WTC11 (cell line): ENCODE measurements at regions not wholly inside any gene's neighbourhood (a gene's known extent, or its start where the extent isn't known, plus 50 kb on each side); places are given as distances from the start of the nearest gene placed in this dataset.

Source experiments
- ATAC-seq: fragments of 200-7000 bp; cut with Tn5 transposase; 2 replicates; pipeline ENCODE4 v1.10.0; 2021; ENCODE audit warnings: mild to moderate bottlenecking, moderate library complexity
- CTCF ChIA-PET: fragments of 300-600 bp; sonication (Branson Sonifier 250); formaldehyde crosslinking; loops from one replicate; lab custom pipeline; 2021; ENCODE audit warnings: antibody characterized with exemption; lab: Charles Lee
- POLR2A ChIA-PET: fragments of 350-600 bp; sonication (Branson Sonifier 250); formaldehyde crosslinking; loops from one replicate; lab custom pipeline; 2021; ENCODE audit warnings: antibody characterized with exemption; lab: Charles Lee
- DNase-seq: peaks from one replicate; pipeline ENCODE4 v3.0.0; 2021; ENCODE audit warnings: low spot score
- H3K27ac Mint-ChIP-seq: 2 replicates; pipeline ENCODE4 v1.8.0; 2021; ENCODE audit warnings: mixed read lengths
- H3K27me3 Mint-ChIP-seq: 2 replicates; pipeline ENCODE4 v1.8.0; 2021; ENCODE audit warnings: low read depth, mild to moderate bottlenecking, moderate library complexity, mixed read lengths
- H3K36me3 Mint-ChIP-seq: 2 replicates; pipeline ENCODE4 v1.8.0; 2021; ENCODE audit warnings: mixed read lengths
- H3K4me1 Mint-ChIP-seq: 2 replicates; pipeline ENCODE4 v1.8.0; 2022; ENCODE audit warnings: mixed read lengths
- H3K4me3 Mint-ChIP-seq: 2 replicates; pipeline ENCODE4 v1.8.0; 2021; ENCODE audit warnings: mild to moderate bottlenecking, moderate library complexity, mixed read lengths
- H3K9me3 Mint-ChIP-seq: 2 replicates; pipeline ENCODE4 v1.8.0; 2021; ENCODE audit warnings: mixed read lengths
- CDX4 ChIP-seq: fragments of 250-450 bp; sonication (Bioruptor Pico); IDR thresholded peaks from 2 replicates; pipeline ENCODE4 v1.9.0; 2021; ENCODE audit warnings: moderate library complexity, mild to moderate bottlenecking, inconsistent platforms, borderline replicate concordance
- ELF4 ChIP-seq: sonication (generic); formaldehyde crosslinking; IDR thresholded peaks from 2 replicates; pipeline ENCODE4 v1.8.1; 2022; ENCODE audit warnings: low read depth, mild to moderate bottlenecking, moderate library complexity, missing genetic modification reagents
- HMGA2 ChIP-seq: fragments of 250-450 bp; sonication (Bioruptor Pico); IDR thresholded peaks from 2 replicates; pipeline ENCODE4 v1.4.0; 2021; ENCODE audit warnings: mild to moderate bottlenecking, moderate library complexity
- JUN ChIP-seq: sonication (generic); formaldehyde crosslinking; IDR thresholded peaks from 2 replicates; pipeline ENCODE4 v1.8.0; 2023; ENCODE audit warnings: mild to moderate bottlenecking, missing genetic modification reagents
- PRRX2 ChIP-seq: fragments of 250-450 bp; sonication (Bioruptor Pico); IDR thresholded peaks from 2 replicates; pipeline ENCODE4 v1.8.0; 2021; ENCODE audit warnings: mild to moderate bottlenecking
- RELA ChIP-seq: sonication (generic); formaldehyde crosslinking; IDR thresholded peaks from 2 replicates; pipeline ENCODE4 v1.8.1; 2022; ENCODE audit warnings: missing genetic modification reagents, mild to moderate bottlenecking, borderline replicate concordance
- STAT6 ChIP-seq: sonication (generic); formaldehyde crosslinking; conservative IDR thresholded peaks from 2 replicates; pipeline ENCODE4 v1.8.1; 2023; ENCODE audit warnings: mild to moderate bottlenecking, low read depth, missing genetic modification reagents, moderate library complexity
- TEAD1 ChIP-seq: sonication (generic); formaldehyde crosslinking; IDR thresholded peaks from 2 replicates; pipeline ENCODE4 v1.8.0; 2022; ENCODE audit warnings: mild to moderate bottlenecking, missing genetic modification reagents
- TEAD4 ChIP-seq: sonication (generic); formaldehyde crosslinking; IDR thresholded peaks from 2 replicates; pipeline ENCODE4 v1.8.0; 2022; ENCODE audit warnings: mild to moderate bottlenecking, missing genetic modification reagents
- ZNF219 ChIP-seq: sonication (generic); formaldehyde crosslinking; IDR thresholded peaks from 2 replicates; pipeline ENCODE4 v1.8.0; 2023; ENCODE audit warnings: missing genetic modification reagents, mild to moderate bottlenecking, borderline replicate concordance
- ZNF317 ChIP-seq: sonication (generic); formaldehyde crosslinking; IDR thresholded peaks from 2 replicates; pipeline ENCODE4 v1.8.1; 2023; ENCODE audit warnings: low read depth, mild to moderate bottlenecking, moderate library complexity, missing genetic modification reagents, borderline replicate concordance
- TF ChIP-seq, protein P1 (sequence below): sonication (generic); formaldehyde crosslinking; IDR thresholded peaks from 2 replicates; pipeline ENCODE4 v1.8.0; 2023; ENCODE audit warnings: missing genetic modification reagents, mild to moderate bottlenecking, borderline replicate concordance
- TF ChIP-seq, protein P2 (sequence below): sonication (generic); formaldehyde crosslinking; IDR thresholded peaks from 2 replicates; pipeline ENCODE4 v1.8.0; 2022; ENCODE audit warnings: mild to moderate bottlenecking, missing genetic modification reagents
- TF ChIP-seq, protein P3 (sequence below): sonication (generic); formaldehyde crosslinking; IDR thresholded peaks from 2 replicates; pipeline ENCODE4 v1.8.1; 2023; ENCODE audit warnings: mild to moderate bottlenecking, missing genetic modification reagents

DNA sequence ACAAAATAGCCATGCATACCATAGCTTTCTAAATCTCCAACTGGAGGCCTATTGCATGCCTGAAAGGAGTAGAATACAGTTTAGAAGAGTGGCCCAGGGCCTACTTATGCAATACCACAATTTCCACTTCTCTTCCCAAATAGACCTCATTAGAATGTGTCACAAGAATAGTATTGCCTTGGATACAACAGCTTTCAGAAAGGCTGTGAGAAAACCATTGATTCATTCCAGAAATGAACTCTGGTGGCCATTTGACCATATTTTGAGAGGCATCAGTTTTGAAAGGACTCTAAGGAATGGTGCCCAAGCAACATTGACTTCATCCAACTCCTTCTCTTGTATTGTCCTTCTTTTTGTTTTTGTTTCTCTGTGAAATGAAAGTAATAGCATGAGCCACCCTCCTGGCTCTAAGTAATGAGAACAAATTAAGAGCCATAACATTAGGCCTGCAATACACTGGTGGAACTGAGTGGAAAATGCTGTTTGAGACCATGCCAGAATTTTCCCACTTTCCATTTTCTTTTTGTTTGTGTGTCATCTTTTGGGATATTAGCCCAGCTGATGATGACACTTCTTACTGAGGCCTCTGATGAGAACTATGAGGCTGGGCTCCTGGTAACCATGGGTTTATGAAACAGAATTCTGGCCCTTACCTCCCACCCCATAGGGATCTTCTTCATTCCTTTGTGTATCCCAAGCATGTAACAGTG is 90.2 kb downstream of the TMEM174 start (continued):
- TF ChIP-seq CDX4, result no peak
- no peak for TF ChIP-seq TEAD4
- TF ChIP-seq, protein P1, sequence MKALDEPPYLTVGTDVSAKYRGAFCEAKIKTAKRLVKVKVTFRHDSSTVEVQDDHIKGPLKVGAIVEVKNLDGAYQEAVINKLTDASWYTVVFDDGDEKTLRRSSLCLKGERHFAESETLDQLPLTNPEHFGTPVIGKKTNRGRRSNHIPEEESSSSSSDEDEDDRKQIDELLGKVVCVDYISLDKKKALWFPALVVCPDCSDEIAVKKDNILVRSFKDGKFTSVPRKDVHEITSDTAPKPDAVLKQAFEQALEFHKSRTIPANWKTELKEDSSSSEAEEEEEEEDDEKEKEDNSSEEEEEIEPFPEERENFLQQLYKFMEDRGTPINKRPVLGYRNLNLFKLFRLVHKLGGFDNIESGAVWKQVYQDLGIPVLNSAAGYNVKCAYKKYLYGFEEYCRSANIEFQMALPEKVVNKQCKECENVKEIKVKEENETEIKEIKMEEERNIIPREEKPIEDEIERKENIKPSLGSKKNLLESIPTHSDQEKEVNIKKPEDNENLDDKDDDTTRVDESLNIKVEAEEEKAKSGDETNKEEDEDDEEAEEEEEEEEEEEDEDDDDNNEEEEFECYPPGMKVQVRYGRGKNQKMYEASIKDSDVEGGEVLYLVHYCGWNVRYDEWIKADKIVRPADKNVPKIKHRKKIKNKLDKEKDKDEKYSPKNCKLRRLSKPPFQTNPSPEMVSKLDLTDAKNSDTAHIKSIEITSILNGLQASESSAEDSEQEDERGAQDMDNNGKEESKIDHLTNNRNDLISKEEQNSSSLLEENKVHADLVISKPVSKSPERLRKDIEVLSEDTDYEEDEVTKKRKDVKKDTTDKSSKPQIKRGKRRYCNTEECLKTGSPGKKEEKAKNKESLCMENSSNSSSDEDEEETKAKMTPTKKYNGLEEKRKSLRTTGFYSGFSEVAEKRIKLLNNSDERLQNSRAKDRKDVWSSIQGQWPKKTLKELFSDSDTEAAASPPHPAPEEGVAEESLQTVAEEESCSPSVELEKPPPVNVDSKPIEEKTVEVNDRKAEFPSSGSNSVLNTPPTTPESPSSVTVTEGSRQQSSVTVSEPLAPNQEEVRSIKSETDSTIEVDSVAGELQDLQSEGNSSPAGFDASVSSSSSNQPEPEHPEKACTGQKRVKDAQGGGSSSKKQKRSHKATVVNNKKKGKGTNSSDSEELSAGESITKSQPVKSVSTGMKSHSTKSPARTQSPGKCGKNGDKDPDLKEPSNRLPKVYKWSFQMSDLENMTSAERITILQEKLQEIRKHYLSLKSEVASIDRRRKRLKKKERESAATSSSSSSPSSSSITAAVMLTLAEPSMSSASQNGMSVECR (CRISPR knock-in tag), result no peak

- TF ChIP-seq TEAD4, result no peak
- TF ChIP-seq ZNF219 (CRISPR knock-in tag), result no peak
- H3K27ac Mint-ChIP-seq, result no peak overlapping the region
- peaks cover 4% of the 10 kb centered on the region for H3K27me3 Mint-ChIP-seq
- DNase-seq (no peak), ATAC-seq (no peak)
- peaks cover 11% of the 10 kb centered on the region for H3K4me1 Mint-ChIP-seq
- ChIA-PET POLR2A (no interaction called here), CTCF (interaction anchor here (0.6 to 1.3 kb wide), 2 partner anchors 40 to 1696 kb away, joined by 3 to 4 read pairs; no protein-coding TSS in a partner anchor)
- no peaks in the 10 kb centered on the region for H3K36me3 Mint-ChIP-seq
- peaks cover 10% of the 10 kb centered on the region for H3K9me3 Mint-ChIP-seq
- H3K4me3 Mint-ChIP-seq, result no peak overlapping the region
These were observed 83.9 kb downstream of the TMEM174 start for GRCh38 chr5:73256862-73257261.

DNA sequence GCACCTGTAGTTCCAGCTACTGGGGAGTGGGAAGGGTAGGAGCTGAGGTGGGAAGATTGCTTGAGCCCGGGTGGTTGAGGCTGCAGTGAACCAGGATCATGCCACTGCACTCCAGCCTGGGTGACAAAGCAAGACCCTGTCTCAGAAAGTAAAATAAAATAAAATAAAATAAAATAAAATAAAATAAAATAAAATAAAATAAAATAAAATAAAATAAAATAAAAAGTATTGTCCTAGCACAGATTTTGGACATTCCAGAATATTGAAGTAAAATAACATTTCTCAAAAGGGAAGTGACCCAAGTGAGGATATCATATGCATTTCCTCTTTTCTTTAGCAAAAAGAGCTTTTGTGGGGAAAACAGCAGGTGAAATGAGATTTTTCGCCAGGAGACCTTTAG is 83.5 kb downstream of the TMEM174 start:
- ChIA-PET CTCF (interaction anchor here (0.6 to 1.3 kb wide), 2 partner anchors 40 to 1696 kb away, joined by 3 to 4 read pairs; no protein-coding TSS in a partner anchor), POLR2A (no interaction called here)
- ATAC-seq, result no peak
- TF ChIP-seq ELF4 (CRISPR knock-in tag), result no peak
- no peak for TF ChIP-seq ZNF317
- peak; percentile 94 for TF ChIP-seq HMGA2 (CRISPR knock-in tag)
- TF ChIP-seq, protein P2, sequence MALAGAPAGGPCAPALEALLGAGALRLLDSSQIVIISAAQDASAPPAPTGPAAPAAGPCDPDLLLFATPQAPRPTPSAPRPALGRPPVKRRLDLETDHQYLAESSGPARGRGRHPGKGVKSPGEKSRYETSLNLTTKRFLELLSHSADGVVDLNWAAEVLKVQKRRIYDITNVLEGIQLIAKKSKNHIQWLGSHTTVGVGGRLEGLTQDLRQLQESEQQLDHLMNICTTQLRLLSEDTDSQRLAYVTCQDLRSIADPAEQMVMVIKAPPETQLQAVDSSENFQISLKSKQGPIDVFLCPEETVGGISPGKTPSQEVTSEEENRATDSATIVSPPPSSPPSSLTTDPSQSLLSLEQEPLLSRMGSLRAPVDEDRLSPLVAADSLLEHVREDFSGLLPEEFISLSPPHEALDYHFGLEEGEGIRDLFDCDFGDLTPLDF (CRISPR knock-in tag), result no peak
- TF ChIP-seq PRRX2 (CRISPR knock-in tag), result no peak
- TF ChIP-seq, protein P3, sequence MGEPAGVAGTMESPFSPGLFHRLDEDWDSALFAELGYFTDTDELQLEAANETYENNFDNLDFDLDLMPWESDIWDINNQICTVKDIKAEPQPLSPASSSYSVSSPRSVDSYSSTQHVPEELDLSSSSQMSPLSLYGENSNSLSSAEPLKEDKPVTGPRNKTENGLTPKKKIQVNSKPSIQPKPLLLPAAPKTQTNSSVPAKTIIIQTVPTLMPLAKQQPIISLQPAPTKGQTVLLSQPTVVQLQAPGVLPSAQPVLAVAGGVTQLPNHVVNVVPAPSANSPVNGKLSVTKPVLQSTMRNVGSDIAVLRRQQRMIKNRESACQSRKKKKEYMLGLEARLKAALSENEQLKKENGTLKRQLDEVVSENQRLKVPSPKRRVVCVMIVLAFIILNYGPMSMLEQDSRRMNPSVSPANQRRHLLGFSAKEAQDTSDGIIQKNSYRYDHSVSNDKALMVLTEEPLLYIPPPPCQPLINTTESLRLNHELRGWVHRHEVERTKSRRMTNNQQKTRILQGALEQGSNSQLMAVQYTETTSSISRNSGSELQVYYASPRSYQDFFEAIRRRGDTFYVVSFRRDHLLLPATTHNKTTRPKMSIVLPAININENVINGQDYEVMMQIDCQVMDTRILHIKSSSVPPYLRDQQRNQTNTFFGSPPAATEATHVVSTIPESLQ (CRISPR knock-in tag), result no peak
- no peak for TF ChIP-seq JUN (CRISPR knock-in tag)
- Mint-ChIP-seq H3K36me3 (no peaks in the 10 kb centered on the region), H3K4me1 (peaks cover 11% of the 10 kb centered on the region), H3K27ac (no peak overlapping the region), H3K27me3 (peaks cover 4% of the 10 kb centered on the region), H3K4me3 (no peak overlapping the region), H3K9me3 (peaks cover 10% of the 10 kb centered on the region)
- DNase-seq, result no peak

- CTCF ChIA-PET, result interaction anchor here (0.6 to 1.3 kb wide), 2 partner anchors 40 to 1697 kb away, joined by 3 to 4 read pairs; no protein-coding TSS in a partner anchor
- peaks cover 11% of the 10 kb centered on the region for H3K4me1 Mint-ChIP-seq
- no peak overlapping the region for H3K4me3 Mint-ChIP-seq
- H3K27me3 Mint-ChIP-seq, result peaks cover 4% of the 10 kb centered on the region
- no peaks in the 10 kb centered on the region for H3K36me3 Mint-ChIP-seq
- DNase-seq (no peak), ATAC-seq (no peak)
- H3K9me3 Mint-ChIP-seq, result peaks cover 10% of the 10 kb centered on the region
- no peak overlapping the region for H3K27ac Mint-ChIP-seq
- POLR2A ChIA-PET, result no interaction called here
- TF ChIP-seq TEAD4 (no peak), TEAD1 (CRISPR knock-in tag) (no peak), RELA (CRISPR knock-in tag) (no peak), STAT6 (CRISPR knock-in tag) (no peak)
These were observed 83.0 kb downstream of the TMEM174 start for GRCh38 chr5:73256012-73256411.
